ENCODE measurements at regions not wholly inside any gene's neighbourhood (a gene's known extent, or its start where the extent isn't known, plus 50 kb on each side); places are given as distances from the start of the nearest gene placed in this dataset.
"Not testable (repeated sequence)": the region's sequence is repeated elsewhere in the genome, so short reads cannot be mapped to it uniquely, and the experiment has no call there.

DNA sequence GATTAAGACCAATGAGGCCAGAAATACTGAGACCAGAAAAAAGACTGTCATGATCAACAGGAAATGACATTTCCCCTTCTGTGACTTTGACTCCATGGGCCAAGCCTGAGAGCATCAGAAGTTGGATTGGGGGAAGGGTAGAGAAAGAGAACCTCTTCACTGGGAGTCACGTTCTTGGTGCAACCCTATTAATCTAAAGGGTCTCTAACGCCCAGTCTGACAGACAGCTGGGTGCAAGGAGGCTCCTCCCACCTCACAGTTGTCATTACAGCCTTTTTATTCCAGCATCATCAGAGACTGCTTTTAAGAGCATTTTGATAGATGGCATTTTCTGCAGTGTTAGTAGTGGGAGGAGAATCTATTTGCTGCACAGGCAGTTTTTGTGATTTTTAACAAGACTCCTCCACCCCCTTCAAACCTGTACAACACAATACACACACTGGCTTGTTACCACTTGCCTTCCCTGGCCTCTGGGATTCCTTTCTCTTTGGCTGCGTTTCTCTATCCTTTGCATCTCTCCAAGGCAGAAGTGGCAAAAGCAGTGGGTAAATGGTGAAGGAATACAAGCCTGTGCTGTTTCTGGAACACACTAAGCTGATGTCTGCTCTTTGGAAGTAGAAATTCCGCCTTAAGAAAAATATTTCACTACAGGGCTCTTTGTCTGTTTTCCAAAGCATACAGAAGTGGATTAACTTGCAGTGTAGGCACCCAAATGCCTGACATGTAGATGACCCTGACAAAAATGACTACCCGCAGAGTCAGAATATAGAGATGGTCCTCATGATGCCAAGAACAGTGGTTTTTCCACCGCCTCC, 310.4 kb upstream of the ZNF608 start:
- DNase-seq = no peak

DNA sequence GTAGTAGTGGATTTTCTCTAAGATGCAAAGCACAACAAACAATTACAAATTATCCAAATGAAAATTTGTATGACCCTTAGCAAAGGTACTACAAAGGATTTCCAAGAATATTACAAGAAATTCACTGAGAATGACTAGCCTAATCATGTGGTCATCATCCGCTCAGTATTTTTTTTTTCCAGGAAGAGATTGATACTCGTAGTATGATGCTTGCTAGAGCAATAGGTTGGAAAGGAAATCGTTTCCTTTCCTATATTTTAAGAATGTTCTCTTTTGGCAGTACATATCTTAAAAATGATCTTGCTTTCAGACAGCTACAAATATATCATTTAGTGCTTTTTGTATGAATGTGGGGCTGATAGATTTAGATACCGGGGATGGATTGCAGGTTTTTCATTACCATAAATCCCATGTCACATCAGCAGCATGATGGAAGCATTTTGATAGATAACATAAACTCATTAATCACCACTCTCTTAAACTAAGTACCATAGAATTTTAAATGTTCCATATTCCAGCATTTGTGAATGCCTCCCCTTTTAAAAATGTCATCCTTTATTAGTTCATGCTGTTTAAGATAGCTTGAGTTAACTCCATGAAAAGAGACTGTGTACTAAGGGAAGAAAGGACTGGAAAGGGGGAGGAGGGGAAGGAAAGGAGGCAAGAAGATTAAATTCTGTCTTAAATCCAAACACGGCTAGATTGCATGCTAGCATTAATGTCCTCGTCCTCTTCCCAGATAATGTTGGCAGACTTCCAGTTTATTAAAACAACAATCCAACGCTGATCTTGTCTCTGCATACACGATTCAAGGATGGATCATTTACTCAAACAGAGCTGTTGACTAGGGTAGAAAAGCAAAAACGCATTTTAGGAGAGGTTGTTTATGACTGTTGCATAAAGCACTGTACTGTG, 311.7 kb upstream of the ZNF608 start:
- Mint-ChIP-seq H3K36me3 (ENCODE audit: insufficient read depth) (no peaks in the 10 kb centered on the region), H3K4me1 (ENCODE audit: low read depth) (no peaks in the 10 kb centered on the region), H3K4me3 (no peak overlapping the region), H3K9me3 (peaks cover 14% of the 10 kb centered on the region), H3K27me3 (ENCODE audit: low read depth) (no peaks in the 10 kb centered on the region)
- no peak for DNase-seq
- no peak for ATAC-seq

More for the DNA sequence above, 310.4 kb upstream of the ZNF608 start:
- Mint-ChIP-seq H3K4me3 (no peak overlapping the region), H3K27me3 (ENCODE audit: low read depth) (no peaks in the 10 kb centered on the region), H3K4me1 (ENCODE audit: low read depth) (no peaks in the 10 kb centered on the region), H3K9me3 (peaks cover 14% of the 10 kb centered on the region), H3K36me3 (ENCODE audit: insufficient read depth) (no peaks in the 10 kb centered on the region)
- ATAC-seq = no peak

DNA sequence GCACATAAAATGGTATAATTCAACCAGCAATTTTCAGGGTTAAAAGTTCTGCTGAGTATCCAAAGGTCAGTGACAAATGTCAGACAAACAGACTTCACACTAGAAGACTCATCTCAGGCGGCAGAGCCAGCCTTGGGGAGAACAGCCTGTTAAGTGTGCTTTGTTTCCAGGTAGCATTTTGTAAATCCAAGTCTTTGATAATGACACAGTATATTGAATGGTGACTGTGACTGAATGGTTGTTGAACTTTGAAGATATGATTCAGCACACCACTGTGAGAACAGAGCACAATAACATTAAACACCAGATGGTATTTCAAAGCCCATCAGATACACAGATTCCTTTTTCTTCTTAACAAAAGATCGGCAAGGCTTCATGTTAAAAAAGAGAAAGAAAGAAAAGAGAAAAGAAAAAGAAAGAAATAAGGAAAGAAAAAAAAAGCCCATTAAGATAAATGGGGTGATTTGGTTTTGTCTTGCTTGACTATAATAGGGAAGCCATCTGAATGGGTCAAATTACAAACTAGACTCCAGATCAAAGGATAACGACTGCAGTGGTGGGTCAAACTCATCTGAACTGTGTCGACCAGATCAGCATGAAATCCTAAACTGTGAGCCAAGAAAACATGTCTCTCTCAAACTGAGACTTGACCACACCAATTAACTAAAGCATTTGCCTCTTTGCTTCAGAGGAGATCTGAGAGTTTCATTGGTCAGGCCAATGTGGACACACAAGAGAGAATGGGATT, 313.0 kb upstream of the ZNF608 start:
- no peak for DNase-seq
- no peak for ATAC-seq
- H3K9me3 Mint-ChIP-seq = peaks cover 6% of the 10 kb centered on the region
- H3K4me1 Mint-ChIP-seq (ENCODE audit: low read depth) = no peaks in the 10 kb centered on the region
- no peaks in the 10 kb centered on the region for H3K27me3 Mint-ChIP-seq (ENCODE audit: low read depth)
- H3K36me3 Mint-ChIP-seq (ENCODE audit: insufficient read depth) = no peaks in the 10 kb centered on the region
- no peak overlapping the region for H3K4me3 Mint-ChIP-seq

DNA sequence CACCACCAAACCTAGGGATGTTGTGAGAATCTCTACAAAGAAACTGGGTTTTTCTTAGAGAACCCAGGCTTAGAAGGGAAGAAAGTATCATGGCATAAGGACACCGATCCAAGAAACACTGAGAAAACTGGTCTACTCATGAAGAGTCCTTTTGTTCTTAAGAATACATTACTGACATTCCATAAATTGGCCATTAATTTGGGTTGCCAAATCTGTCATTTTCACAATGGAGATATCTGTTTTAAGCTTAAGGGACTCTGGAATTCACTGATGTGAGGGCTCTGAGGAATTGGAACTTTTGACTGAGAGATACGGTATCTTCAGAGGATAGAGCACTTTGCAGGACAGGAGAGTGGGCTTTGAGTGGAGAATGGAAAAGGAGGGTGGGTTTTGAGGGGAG, 315.3 kb upstream of the ZNF608 start:
- Mint-ChIP-seq H3K9me3 (peaks cover 9% of the 10 kb centered on the region), H3K36me3 (ENCODE audit: insufficient read depth) (no peaks in the 10 kb centered on the region), H3K4me1 (ENCODE audit: low read depth) (no peaks in the 10 kb centered on the region), H3K4me3 (no peak overlapping the region), H3K27me3 (ENCODE audit: low read depth) (no peaks in the 10 kb centered on the region)
- ATAC-seq = no peak
- no peak for DNase-seq

DNA sequence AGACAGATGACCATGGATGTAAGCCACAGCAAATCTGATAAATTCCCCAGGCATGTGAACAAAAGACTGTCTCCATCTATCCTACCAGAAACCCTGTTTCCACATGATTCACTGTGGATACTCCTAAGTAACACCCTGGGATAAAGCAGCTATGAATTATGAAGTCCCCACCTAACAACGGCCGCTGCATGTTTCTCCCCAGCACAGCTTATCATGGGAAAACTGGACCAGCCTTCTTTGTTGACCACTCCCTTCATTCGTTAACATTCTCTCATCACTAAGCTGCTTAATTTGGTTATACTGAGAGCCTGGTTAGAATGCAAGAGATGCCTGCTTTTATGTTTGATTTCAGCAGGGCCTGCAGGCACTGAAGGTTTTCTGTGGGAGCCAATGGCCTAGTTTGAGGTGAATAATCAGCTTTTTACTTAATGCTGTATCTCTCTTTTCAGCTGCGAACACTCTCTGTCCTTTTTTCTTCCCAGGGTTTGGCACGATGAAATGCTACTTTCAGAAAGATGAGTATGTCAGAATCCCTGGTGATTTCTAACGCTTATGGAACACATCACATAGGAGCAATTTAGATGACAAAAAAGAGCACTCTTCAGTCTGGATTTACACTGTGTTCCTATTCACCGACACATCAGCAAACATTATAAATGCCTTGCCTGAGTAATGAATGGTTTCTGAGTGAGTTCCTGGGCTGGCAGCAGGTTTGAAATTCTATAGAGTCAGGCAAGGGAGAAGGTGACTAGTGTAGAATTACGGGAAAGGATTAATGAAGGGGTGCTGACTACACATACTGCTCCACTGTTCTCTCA, 318.4 kb upstream of the ZNF608 start:
- no peak overlapping the region for H3K4me3 Mint-ChIP-seq
- no peaks in the 10 kb centered on the region for H3K36me3 Mint-ChIP-seq (ENCODE audit: insufficient read depth)
- no peak for DNase-seq

DNA sequence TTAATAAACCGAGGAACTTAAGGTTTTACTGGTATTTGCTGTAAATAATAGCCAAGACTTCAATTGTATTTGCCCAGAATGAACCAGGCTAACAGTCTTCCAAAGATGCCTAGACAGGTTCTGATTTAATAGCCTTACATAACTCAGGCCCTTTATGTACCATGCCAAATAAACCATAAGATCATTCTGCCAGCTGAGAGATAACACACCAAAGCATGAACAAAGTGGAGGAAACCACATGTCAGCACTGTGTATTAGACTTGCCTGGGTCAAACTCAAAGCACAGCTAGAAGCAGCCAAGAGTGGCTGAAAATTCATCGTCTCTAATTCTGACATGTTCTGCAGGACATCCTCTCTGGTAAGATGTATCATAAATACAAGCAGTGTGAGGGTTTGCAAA, 319.3 kb upstream of the ZNF608 start:
- H3K4me1 Mint-ChIP-seq (ENCODE audit: low read depth) = no peaks in the 10 kb centered on the region
- no peak overlapping the region for H3K4me3 Mint-ChIP-seq
- no peaks in the 10 kb centered on the region for H3K27me3 Mint-ChIP-seq (ENCODE audit: low read depth)
- H3K9me3 Mint-ChIP-seq = peaks cover 11% of the 10 kb centered on the region
- no peaks in the 10 kb centered on the region for H3K36me3 Mint-ChIP-seq (ENCODE audit: insufficient read depth)
- DNase-seq (no peak), ATAC-seq (no peak)

More for the DNA sequence above, 318.4 kb upstream of the ZNF608 start:
- H3K4me1 Mint-ChIP-seq (ENCODE audit: low read depth) = no peaks in the 10 kb centered on the region
- no peak for ATAC-seq
- peaks cover 11% of the 10 kb centered on the region for H3K9me3 Mint-ChIP-seq
- no peaks in the 10 kb centered on the region for H3K27me3 Mint-ChIP-seq (ENCODE audit: low read depth)

DNA sequence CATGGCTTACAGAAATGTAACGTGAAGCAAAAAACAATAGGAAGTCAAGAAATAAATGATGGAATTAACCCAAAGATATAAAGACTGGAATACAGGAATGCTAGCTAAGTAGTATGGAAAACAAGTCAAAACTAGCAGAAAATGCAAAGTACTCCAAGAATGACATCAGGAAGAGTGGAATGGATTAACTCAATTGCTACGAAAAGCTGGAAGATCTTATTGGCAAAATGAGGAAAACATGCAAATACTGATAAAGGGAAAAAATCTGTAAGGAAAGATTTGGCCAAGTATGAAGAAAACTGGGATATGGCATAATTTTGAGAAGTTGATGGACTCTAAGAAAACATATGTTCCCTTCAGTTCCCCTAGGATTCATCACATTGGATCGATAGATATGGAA, 324.5 kb upstream of the ZNF608 start:
- DNase-seq (no peak), ATAC-seq (no peak)
- Mint-ChIP-seq H3K9me3 (peaks cover 36% of the 10 kb centered on the region), H3K27me3 (ENCODE audit: low read depth) (no peaks in the 10 kb centered on the region), H3K36me3 (ENCODE audit: insufficient read depth) (no peaks in the 10 kb centered on the region), H3K4me3 (no peak overlapping the region), H3K4me1 (ENCODE audit: low read depth) (no peaks in the 10 kb centered on the region)

DNA sequence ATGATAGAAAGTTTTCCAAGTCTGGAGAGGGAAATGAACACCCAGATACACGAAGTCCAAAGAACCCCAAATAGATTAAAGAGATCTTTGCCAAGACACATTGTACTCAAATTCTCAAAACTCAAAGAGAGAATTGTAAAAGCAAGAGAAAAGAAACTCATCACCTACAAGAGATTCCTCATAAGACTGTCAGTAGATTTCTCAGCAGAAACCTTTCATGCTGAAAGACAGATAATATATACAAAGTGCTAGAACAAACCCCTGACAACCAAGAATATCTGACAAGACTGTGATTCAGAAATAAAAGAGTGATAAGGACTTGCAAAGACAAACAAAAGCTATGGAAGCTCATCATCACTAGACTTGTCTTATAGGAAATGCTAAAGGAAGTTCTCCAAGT, 326.7 kb upstream of the ZNF608 start:
- Mint-ChIP-seq H3K4me3 (no peak overlapping the region), H3K36me3 (ENCODE audit: insufficient read depth) (no peaks in the 10 kb centered on the region), H3K27me3 (ENCODE audit: low read depth) (no peaks in the 10 kb centered on the region), H3K4me1 (ENCODE audit: low read depth) (no peaks in the 10 kb centered on the region), H3K9me3 (peaks cover 36% of the 10 kb centered on the region)
- DNase-seq (no peak), ATAC-seq (no peak)

DNA sequence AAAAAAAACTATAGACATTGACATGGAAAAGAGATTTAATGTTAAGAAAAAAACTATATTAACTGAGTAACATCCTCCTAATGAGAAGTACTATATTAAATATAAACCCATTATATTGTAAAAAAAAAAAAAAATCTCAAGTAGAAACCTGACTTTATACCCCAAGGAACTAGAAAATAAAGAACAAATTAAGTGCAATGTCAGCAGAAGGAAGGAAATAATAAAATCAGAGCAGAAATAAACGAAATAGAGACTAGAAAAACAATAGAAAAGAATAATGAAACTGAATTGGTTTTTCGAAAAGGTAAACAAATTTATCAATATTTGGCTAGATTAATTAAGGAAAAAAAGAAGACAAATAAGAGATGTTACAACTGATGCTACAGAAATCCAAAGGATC, 329.1 kb upstream of the ZNF608 start:
- DNase-seq (no peak), ATAC-seq (no peak)
- Mint-ChIP-seq H3K36me3 (ENCODE audit: insufficient read depth) (no peaks in the 10 kb centered on the region), H3K9me3 (peaks cover 32% of the 10 kb centered on the region), H3K4me3 (no peak overlapping the region), H3K27me3 (ENCODE audit: low read depth) (no peaks in the 10 kb centered on the region), H3K4me1 (ENCODE audit: low read depth) (no peaks in the 10 kb centered on the region)

DNA sequence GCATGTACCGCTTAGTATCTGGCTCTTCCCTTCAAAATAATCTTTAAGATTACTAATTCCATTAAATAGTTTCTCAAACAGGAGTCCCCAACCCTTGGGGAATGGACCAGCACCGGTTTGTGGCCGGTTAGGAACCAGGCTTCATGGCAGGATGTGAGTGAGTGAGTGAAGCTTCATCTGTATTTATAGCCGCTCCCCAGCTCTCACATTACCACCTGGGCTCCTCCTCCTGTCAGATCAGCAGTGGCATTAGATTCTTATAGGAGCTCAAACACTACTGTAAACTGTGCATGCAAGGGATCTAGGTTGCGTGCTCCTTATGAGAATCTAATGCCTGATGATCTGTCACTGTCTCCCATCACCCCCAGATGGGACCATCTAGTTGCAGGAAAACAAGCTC, 332.6 kb upstream of the ZNF608 start:
- H3K9me3 Mint-ChIP-seq; DNase-seq; H3K27me3 Mint-ChIP-seq (ENCODE audit: low read depth); ATAC-seq; H3K4me1 Mint-ChIP-seq (ENCODE audit: low read depth); H3K36me3 Mint-ChIP-seq (ENCODE audit: insufficient read depth); H3K4me3 Mint-ChIP-seq: not testable (repeated sequence)

DNA sequence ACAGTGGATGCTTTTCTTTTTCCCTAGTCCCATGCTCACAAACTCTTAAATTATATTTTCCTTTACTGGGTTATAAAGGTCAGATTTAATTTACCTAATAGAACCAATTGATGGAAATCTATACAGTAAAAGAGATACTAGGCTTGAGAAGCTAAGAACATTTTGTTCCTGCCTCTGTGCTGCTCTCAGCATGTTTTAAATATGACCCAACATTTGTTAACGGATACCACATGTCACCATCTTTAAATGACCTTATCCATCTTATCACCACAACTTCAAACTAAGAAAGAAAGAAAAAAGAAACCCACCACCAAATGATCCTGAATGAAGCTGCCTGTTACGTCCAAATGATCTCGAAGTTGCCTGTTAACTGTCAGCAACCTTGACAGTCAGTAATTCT, 334.7 kb upstream of the ZNF608 start:
- ATAC-seq = no peak
- H3K36me3 Mint-ChIP-seq (ENCODE audit: insufficient read depth) = no peaks in the 10 kb centered on the region
- H3K4me3 Mint-ChIP-seq = no peak overlapping the region
- H3K9me3 Mint-ChIP-seq = peaks cover 3% of the 10 kb centered on the region
- no peaks in the 10 kb centered on the region for H3K4me1 Mint-ChIP-seq (ENCODE audit: low read depth)
- H3K27me3 Mint-ChIP-seq (ENCODE audit: low read depth) = no peaks in the 10 kb centered on the region
- no peak for DNase-seq

DNA sequence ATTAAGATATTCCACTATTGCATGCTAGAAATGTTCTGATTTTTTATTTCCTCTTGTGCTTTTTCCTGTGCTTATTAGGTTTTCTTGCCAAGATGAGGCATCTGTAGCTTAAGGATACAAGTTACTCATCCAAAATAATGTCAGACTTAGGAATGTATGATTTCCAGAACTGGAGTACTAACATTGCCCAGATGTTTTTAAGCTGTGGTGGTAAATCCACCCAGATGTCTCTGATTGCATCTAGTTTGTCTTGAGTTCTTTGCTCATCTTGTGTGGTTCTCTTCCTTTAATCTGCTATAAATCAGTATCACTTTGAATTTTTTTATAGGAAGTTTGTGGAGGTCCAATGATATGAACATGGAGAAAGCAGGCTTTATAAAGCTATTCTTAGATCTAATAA, 337.5 kb upstream of the ZNF608 start:
- no peaks in the 10 kb centered on the region for H3K4me1 Mint-ChIP-seq (ENCODE audit: low read depth)
- ATAC-seq (no peak), DNase-seq (no peak)
- no peaks in the 10 kb centered on the region for H3K27me3 Mint-ChIP-seq (ENCODE audit: low read depth)
- H3K36me3 Mint-ChIP-seq (ENCODE audit: insufficient read depth) = no peaks in the 10 kb centered on the region
- H3K9me3 Mint-ChIP-seq = peaks cover 4% of the 10 kb centered on the region
- H3K4me3 Mint-ChIP-seq = no peak overlapping the region

DNA sequence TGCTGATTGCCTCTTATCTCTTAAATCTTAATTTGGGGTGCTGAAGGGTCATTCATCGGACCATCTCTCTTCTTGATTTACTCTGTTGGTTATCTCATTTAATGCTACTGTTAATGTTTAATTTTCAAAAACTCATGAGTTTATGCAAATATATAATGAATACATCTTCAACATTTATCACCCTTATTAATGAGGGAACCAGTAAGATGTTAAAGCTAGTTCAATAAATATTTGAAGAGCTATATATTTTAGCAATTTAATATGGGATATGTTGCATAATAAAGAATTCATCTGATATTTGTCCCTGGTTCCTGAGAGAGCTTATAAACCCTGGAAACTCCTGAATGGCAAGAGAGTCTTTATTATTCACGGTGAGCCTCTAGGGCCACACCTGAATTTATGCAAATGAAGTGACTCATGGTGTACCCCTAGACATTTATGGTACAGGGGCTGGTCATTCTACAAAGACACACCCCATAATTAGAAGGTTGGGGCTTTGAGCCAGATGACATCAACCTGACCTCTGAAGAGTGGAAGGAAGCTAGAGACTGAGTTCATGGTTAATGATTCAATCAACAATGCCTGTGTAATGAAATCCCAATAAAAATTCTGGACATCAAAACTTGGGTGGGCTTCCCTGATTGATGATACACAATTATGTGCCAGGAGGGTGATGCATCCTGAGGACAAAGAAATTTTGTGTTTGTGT, 339.5 kb upstream of the ZNF608 start:
- Mint-ChIP-seq H3K4me3 (no peak overlapping the region), H3K36me3 (ENCODE audit: insufficient read depth) (no peaks in the 10 kb centered on the region), H3K27me3 (ENCODE audit: low read depth) (no peaks in the 10 kb centered on the region), H3K4me1 (ENCODE audit: low read depth) (no peaks in the 10 kb centered on the region), H3K9me3 (peaks cover 4% of the 10 kb centered on the region)
- DNase-seq = no peak
- ATAC-seq = no peak
